GM23248 (cell line): ENCODE measurements at regions not wholly inside any gene's neighbourhood (a gene's known extent, or its start where the extent isn't known, plus 50 kb on each side); places are given as distances from the start of the nearest gene placed in this dataset.

Experiments used
- DNase-seq: peaks from one replicate; pipeline ENCODE4 v3.0.0-alpha.2; 2015
- H2AFZ ChIP-seq: fragments of 200-600 bp; sonication (generic); 2 replicates; pipeline ENCODE4 v1.6.1; 2016; ENCODE audit warnings: antibody characterized with exemption
- H3F3A ChIP-seq: fragments of 200-600 bp; sonication (generic); 2 replicates; pipeline ENCODE4 v1.6.1; 2016; ENCODE audit warnings: mild to moderate bottlenecking, antibody characterized with exemption, mixed run types; ENCODE audit not compliant: insufficient read depth
- H3K27ac ChIP-seq: fragments of 200-600 bp; sonication (generic); 2 replicates; pipeline ENCODE4 v1.5.1; 2016; ENCODE audit warnings: mild to moderate bottlenecking
- H3K27me3 ChIP-seq: fragments of 200-600 bp; sonication (generic); replicated peaks from 2 replicates; pipeline ENCODE4 v1.6.1; 2016; ENCODE audit warnings: mild to moderate bottlenecking; ENCODE audit not compliant: insufficient read depth
- H3K36me3 ChIP-seq: fragments of 200-600 bp; sonication (generic); 2 replicates; pipeline ENCODE4 v1.6.1; 2016; ENCODE audit warnings: low read depth, mild to moderate bottlenecking
- H3K4me1 ChIP-seq: fragments of 200-600 bp; sonication (generic); 2 replicates; pipeline ENCODE4 v1.6.1; 2016; ENCODE audit warnings: mild to moderate bottlenecking; ENCODE audit not compliant: insufficient read depth
- H3K4me2 ChIP-seq: fragments of 200-600 bp; sonication (generic); one replicate; pipeline ENCODE4 v1.6.1; 2016; ENCODE audit warnings: mild to moderate bottlenecking; ENCODE audit not compliant: unreplicated experiment
- H3K4me3 ChIP-seq: fragments of 200-600 bp; sonication (generic); 2 replicates; pipeline ENCODE4 v1.5.1; 2016; ENCODE audit warnings: mild to moderate bottlenecking
- H3K79me2 ChIP-seq: fragments of 200-600 bp; sonication (generic); 2 replicates; pipeline ENCODE4 v1.6.1; 2016; ENCODE audit warnings: mild to moderate bottlenecking; ENCODE audit not compliant: insufficient read depth
- H3K9ac ChIP-seq: fragments of 200-600 bp; sonication (generic); 2 replicates; pipeline ENCODE4 v1.6.1; 2016; ENCODE audit warnings: mild to moderate bottlenecking
- H3K9me2 ChIP-seq: fragments of 200-600 bp; sonication (generic); 2 replicates; pipeline ENCODE4 v1.6.1; 2016; ENCODE audit warnings: mixed run types, mild to moderate bottlenecking, moderate library complexity; ENCODE audit not compliant: insufficient read depth
- H3K9me3 ChIP-seq: fragments of 200-600 bp; sonication (generic); one replicate; pipeline ENCODE4 v1.6.1; 2017; ENCODE audit warnings: low read depth
- H4K20me1 ChIP-seq: fragments of 200-600 bp; sonication (generic); 2 replicates; pipeline ENCODE4 v1.6.0; 2016; ENCODE audit not compliant: insufficient read depth
- EZH2 ChIP-seq: fragments of 200-600 bp; sonication (generic); IDR thresholded peaks from 2 replicates; pipeline ENCODE4 v1.6.1; 2018; ENCODE audit warnings: antibody characterized with exemption, mild to moderate bottlenecking; ENCODE audit not compliant: insufficient read depth, poor library complexity, severe bottlenecking
- EZH2phosphoT487 ChIP-seq: fragments of 200-600 bp; sonication (generic); IDR thresholded peaks from 2 replicates; pipeline ENCODE4 v1.6.1; 2018; ENCODE audit warnings: antibody characterized with exemption, moderate library complexity, mild to moderate bottlenecking, low read depth; ENCODE audit not compliant: insufficient read depth
- WGBS, 2 experiments: methylation state at CpG; one replicate each; pipeline ENCODE4 v1.1.6; 2015 to 2017; ENCODE audit warnings: low lambda C conversion rate in 2 of 2, low coverage in 1 of 2; ENCODE audit errors: missing lambda C conversion rate in 2 of 2; 5-methylcytosine and 5-hydroxymethylcytosine counted together
- in situ Hi-C: fragments of 300-500 bp; cut with MboI; formaldehyde crosslinking; loops from 2 replicates; pipeline ENCODE4 v1.15.0; 2020

GRCh38 chr1:191870490-191870889 is 287.8 kb upstream of the RGS18 start:
- no peaks in the 10 kb centered on the region for H3K27me3 ChIP-seq
- no peaks in the 10 kb centered on the region for H4K20me1 ChIP-seq
- H3K4me1 ChIP-seq, result no peaks in the 10 kb centered on the region
- H3K27ac ChIP-seq, result no peak overlapping the region
- H3K4me2 ChIP-seq, result no peak overlapping the region
- TF ChIP-seq EZH2 (no peak), EZH2phosphoT487 (no peak)
- H3K9ac ChIP-seq, result no peak overlapping the region
- H3K36me3 ChIP-seq, result no peaks in the 10 kb centered on the region
- 27 to 43% methylated on average over 3 of the region's 3 CpGs for WGBS, 2 experiments
- no peak for DNase-seq
- H3K9me2 ChIP-seq, result no peaks in the 10 kb centered on the region
- H3K9me3 ChIP-seq, result no peaks in the 10 kb centered on the region
- in situ Hi-C loops, result no loop called here
- H3K79me2 ChIP-seq, result no peaks in the 10 kb centered on the region
- H2AFZ ChIP-seq, result no peak overlapping the region
- H3F3A ChIP-seq, result no peaks in the 10 kb centered on the region
- no peak overlapping the region for H3K4me3 ChIP-seq

GRCh38 chr1:191875994-191876393 is 282.3 kb upstream of the RGS18 start:
- Histone ChIP-seq H3K27me3 (no peaks in the 10 kb centered on the region), H3K9me2 (no peaks in the 10 kb centered on the region), H3K4me3 (no peak overlapping the region), H3K36me3 (no peaks in the 10 kb centered on the region), H4K20me1 (no peaks in the 10 kb centered on the region), H3K27ac (no peak overlapping the region), H3K4me1 (no peaks in the 10 kb centered on the region), H3K9ac (no peak overlapping the region), H3K9me3 (no peaks in the 10 kb centered on the region), H3F3A (no peaks in the 10 kb centered on the region), H3K4me2 (no peak overlapping the region), H2AFZ (no peak overlapping the region), H3K79me2 (no peaks in the 10 kb centered on the region)
- WGBS, 2 experiments, result 48 to 59% methylated on average over 1 of the region's 1 CpG
- TF ChIP-seq EZH2phosphoT487 (no peak), EZH2 (no peak)
- no peak for DNase-seq
- in situ Hi-C loops, result no loop called here

DNA sequence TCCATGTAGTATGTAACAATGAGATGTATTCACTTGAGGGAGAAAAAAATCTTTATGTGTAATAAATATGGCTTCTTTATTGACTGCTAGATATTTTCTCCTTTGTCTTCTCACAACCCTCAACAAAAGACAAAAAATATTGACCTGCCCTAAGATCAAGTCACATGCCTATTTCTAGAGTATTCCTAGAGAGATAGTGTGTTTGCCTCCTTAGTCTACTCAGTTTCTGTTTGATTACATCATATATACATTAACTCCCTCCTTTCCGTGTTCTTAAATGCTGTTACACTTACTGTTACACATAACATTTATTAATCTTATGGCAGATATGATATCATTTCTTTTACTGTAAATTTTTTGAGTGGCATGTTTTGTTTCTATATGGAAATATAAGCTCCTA is 281.6 kb upstream of the RGS18 start:
- Histone ChIP-seq H3K4me2 (no peak overlapping the region), H2AFZ (no peak overlapping the region), H3K27me3 (no peaks in the 10 kb centered on the region), H3K9ac (no peak overlapping the region), H3K9me3 (no peaks in the 10 kb centered on the region), H3K4me1 (no peaks in the 10 kb centered on the region), H3K36me3 (no peaks in the 10 kb centered on the region), H4K20me1 (no peaks in the 10 kb centered on the region), H3K27ac (no peak overlapping the region), H3K9me2 (no peaks in the 10 kb centered on the region), H3K79me2 (no peaks in the 10 kb centered on the region), H3K4me3 (no peak overlapping the region), H3F3A (no peaks in the 10 kb centered on the region)
- DNase-seq, result no peak
- 37 to 55% methylated on average over 1 of the region's 1 CpG for WGBS, 2 experiments
- no peak for TF ChIP-seq EZH2
- no peak for TF ChIP-seq EZH2phosphoT487
- in situ Hi-C loops, result no loop called here

- in situ Hi-C loops, result no loop called here
These were observed 275.4 kb upstream of the RGS18 start for GRCh38 chr1:191882870-191883269.

GRCh38 chr1:191886977-191887376 is 271.3 kb upstream of the RGS18 start:
- TF ChIP-seq EZH2 (no peak), EZH2phosphoT487 (no peak)
- no peak overlapping the region for H3K4me2 ChIP-seq
- no peaks in the 10 kb centered on the region for H3F3A ChIP-seq
- H3K4me3 ChIP-seq, result no peak overlapping the region
- no peak for DNase-seq
- H2AFZ ChIP-seq, result no peak overlapping the region
- H3K9me2 ChIP-seq, result no peaks in the 10 kb centered on the region
- no peaks in the 10 kb centered on the region for H3K79me2 ChIP-seq
- in situ Hi-C loops, result no loop called here
- no peak overlapping the region for H3K27ac ChIP-seq
- H3K36me3 ChIP-seq, result no peaks in the 10 kb centered on the region
- no peak overlapping the region for H3K9ac ChIP-seq
- no peaks in the 10 kb centered on the region for H4K20me1 ChIP-seq
- no peaks in the 10 kb centered on the region for H3K27me3 ChIP-seq
- no peaks in the 10 kb centered on the region for H3K9me3 ChIP-seq
- no peaks in the 10 kb centered on the region for H3K4me1 ChIP-seq

More at GRCh38 chr1:191882870-191883269, 275.4 kb upstream of the RGS18 start:
- H3K9ac ChIP-seq, result no peak overlapping the region
- no peaks in the 10 kb centered on the region for H3K27me3 ChIP-seq
- H3K4me3 ChIP-seq, result no peak overlapping the region
- no peak for DNase-seq
- H3K4me1 ChIP-seq, result no peaks in the 10 kb centered on the region
- H3K27ac ChIP-seq, result no peak overlapping the region
- 0 to 3% methylated on average over 1 of the region's 1 CpG for WGBS, 2 experiments
- no peaks in the 10 kb centered on the region for H3K9me2 ChIP-seq
- no peak for TF ChIP-seq EZH2phosphoT487
- TF ChIP-seq EZH2, result no peak
- H3F3A ChIP-seq, result no peaks in the 10 kb centered on the region
- H3K36me3 ChIP-seq, result no peaks in the 10 kb centered on the region
- H2AFZ ChIP-seq, result no peak overlapping the region
- H3K79me2 ChIP-seq, result no peaks in the 10 kb centered on the region
- no peaks in the 10 kb centered on the region for H4K20me1 ChIP-seq
- no peak overlapping the region for H3K4me2 ChIP-seq
- H3K9me3 ChIP-seq, result no peaks in the 10 kb centered on the region
